ENCODE measurements at regions not wholly inside any gene's neighbourhood (a gene's known extent, or its start where the extent isn't known, plus 50 kb on each side); places are given as distances from the start of the nearest gene placed in this dataset.

GRCh38 chr2:12610314-12610713 is 106.4 kb upstream of the TRIB2 start:
- dilution Hi-C loops (cut with MboI; ENCODE audit: extremely low pct_ligation_motif_present, low sequenced_read_pairs): no loop called here
- Histone ChIP-seq H3K36me3 (ENCODE audit: control insufficient read depth in 2 of 2, extremely low read depth in 1 of 2, insufficient read depth in 2 of 2, low read length in 2 of 2) (no peaks in the 10 kb centered on the region), H3K4me1 (ENCODE audit: control insufficient read depth, extremely low read depth, insufficient read depth, low read length) (no peaks in the 10 kb centered on the region), H3K27me3 (ENCODE audit: control insufficient read depth, extremely low read depth, insufficient read depth, low read length) (no peaks in the 10 kb centered on the region), H2AFZ (ENCODE audit: control insufficient read depth, low read length) (no peak overlapping the region), H3K79me2 (ENCODE audit: control insufficient read depth, insufficient read depth, low read length) (no peaks in the 10 kb centered on the region), H3K9ac (ENCODE audit: control insufficient read depth, extremely low read depth, insufficient read depth, low read length) (no peak overlapping the region), H4K20me1 (ENCODE audit: control insufficient read depth, extremely low read depth, insufficient read depth, low read length) (no peaks in the 10 kb centered on the region), H3K27ac (ENCODE audit: control insufficient read depth, insufficient read depth, low read length) (no peak overlapping the region), H3K4me2 (ENCODE audit: control insufficient read depth, extremely low read depth, insufficient read depth, low read depth, low read length) (no peak overlapping the region), H3K4me3 (ENCODE audit: control insufficient read depth in 2 of 3, extremely low read depth in 1 of 3, insufficient read depth in 2 of 3, low read depth in 1 of 3, low read length in 3 of 3) (no peak overlapping the region), H3K9me3 (ENCODE audit: control insufficient read depth, low read depth, low read length) (no peaks in the 10 kb centered on the region), H3K9me1 (ENCODE audit: control insufficient read depth, extremely low read depth, insufficient read depth, low read length) (no peaks in the 10 kb centered on the region)
- DNase-seq (ENCODE audit: low read depth, low spot score) (no peak), FAIRE-seq (no peak)
- TF ChIP-seq EZH2 (IDR thresholded peaks at IDR 0.05; ENCODE audit: low read length) (no peak), CTCF (optimal IDR thresholded peaks at IDR 0.05 in 1 of 3, IDR thresholded peaks at IDR 0.05 in 1 of 3, conservative IDR thresholded peaks at IDR 0.05 in 1 of 3; ENCODE audit: extremely low read depth in 1 of 3, insufficient read depth in 2 of 3, low read length in 3 of 3) (no peak)

- H3K9me3 ChIP-seq (ENCODE audit: control insufficient read depth, low read depth, low read length): no peaks in the 10 kb centered on the region
- H3K4me2 ChIP-seq (ENCODE audit: control insufficient read depth, extremely low read depth, insufficient read depth, low read depth, low read length): no peak overlapping the region
- no peaks in the 10 kb centered on the region for H3K4me1 ChIP-seq (ENCODE audit: control insufficient read depth, extremely low read depth, insufficient read depth, low read length)
- no peak overlapping the region for H3K27ac ChIP-seq (ENCODE audit: control insufficient read depth, insufficient read depth, low read length)
- H2AFZ ChIP-seq (ENCODE audit: control insufficient read depth, low read length): no peak overlapping the region
- no peaks in the 10 kb centered on the region for H3K79me2 ChIP-seq (ENCODE audit: control insufficient read depth, insufficient read depth, low read length)
- TF ChIP-seq EZH2 (IDR thresholded peaks at IDR 0.05; ENCODE audit: low read length) (no peak), CTCF (optimal IDR thresholded peaks at IDR 0.05 in 1 of 3, IDR thresholded peaks at IDR 0.05 in 1 of 3, conservative IDR thresholded peaks at IDR 0.05 in 1 of 3; ENCODE audit: extremely low read depth in 1 of 3, insufficient read depth in 2 of 3, low read length in 3 of 3) (no peak)
- FAIRE-seq (no peak), DNase-seq (ENCODE audit: low read depth, low spot score) (no peak)
- H3K27me3 ChIP-seq (ENCODE audit: control insufficient read depth, extremely low read depth, insufficient read depth, low read length): no peaks in the 10 kb centered on the region
- no peak overlapping the region for H3K4me3 ChIP-seq (ENCODE audit: control insufficient read depth in 2 of 3, extremely low read depth in 1 of 3, insufficient read depth in 2 of 3, low read depth in 1 of 3, low read length in 3 of 3)
- no peak overlapping the region for H3K9ac ChIP-seq (ENCODE audit: control insufficient read depth, extremely low read depth, insufficient read depth, low read length)
- dilution Hi-C loops (cut with MboI; ENCODE audit: extremely low pct_ligation_motif_present, low sequenced_read_pairs): no loop called here
- H4K20me1 ChIP-seq (ENCODE audit: control insufficient read depth, extremely low read depth, insufficient read depth, low read length): no peaks in the 10 kb centered on the region
- no peaks in the 10 kb centered on the region for H3K36me3 ChIP-seq (ENCODE audit: control insufficient read depth in 2 of 2, extremely low read depth in 1 of 2, insufficient read depth in 2 of 2, low read length in 2 of 2)
- H3K9me1 ChIP-seq (ENCODE audit: control insufficient read depth, extremely low read depth, insufficient read depth, low read length): no peaks in the 10 kb centered on the region
Measured at GRCh38 chr2:12612168-12612567, 104.6 kb upstream of the TRIB2 start.
